Medulla oblongata (tissue), 1 donor: ENCODE measurements at regions not wholly inside any gene's neighbourhood (a gene's known extent, or its start where the extent isn't known, plus 50 kb on each side); places are given as distances from the start of the nearest gene placed in this dataset.
"Not testable (repeated sequence)": the region's sequence is repeated elsewhere in the genome, so short reads cannot be mapped to it uniquely, and the experiment has no call there.

ENCODE experiments used
- DNase-seq: peaks from one replicate; pipeline ENCODE4 v3.0.0-alpha.2; 2015; ENCODE audit errors: extremely low spot score

DNA sequence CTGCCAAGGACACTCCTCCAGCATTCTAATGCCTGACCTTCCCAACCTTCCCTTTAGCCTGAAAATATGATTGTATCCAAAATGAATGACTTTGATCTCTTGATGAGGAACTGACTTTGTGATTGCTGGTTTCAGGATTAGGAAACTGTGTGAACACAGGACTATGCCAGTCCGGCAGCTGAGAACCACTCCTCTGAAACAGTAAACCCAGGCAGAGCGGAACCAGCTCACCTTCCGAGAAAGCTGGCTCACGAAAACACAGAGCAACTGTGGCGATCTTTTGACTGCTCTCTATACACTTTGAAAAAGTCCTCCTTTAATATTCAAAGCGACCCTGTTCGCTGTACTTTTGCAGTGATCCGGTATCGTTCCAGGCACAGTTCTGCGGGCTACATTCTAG is 258.8 kb upstream of the IRS2 start:
- DNase-seq = no peak

- DNase-seq = no peak
These were observed 258.2 kb upstream of the IRS2 start for GRCh38 chr13:110044551-110045111.

DNA sequence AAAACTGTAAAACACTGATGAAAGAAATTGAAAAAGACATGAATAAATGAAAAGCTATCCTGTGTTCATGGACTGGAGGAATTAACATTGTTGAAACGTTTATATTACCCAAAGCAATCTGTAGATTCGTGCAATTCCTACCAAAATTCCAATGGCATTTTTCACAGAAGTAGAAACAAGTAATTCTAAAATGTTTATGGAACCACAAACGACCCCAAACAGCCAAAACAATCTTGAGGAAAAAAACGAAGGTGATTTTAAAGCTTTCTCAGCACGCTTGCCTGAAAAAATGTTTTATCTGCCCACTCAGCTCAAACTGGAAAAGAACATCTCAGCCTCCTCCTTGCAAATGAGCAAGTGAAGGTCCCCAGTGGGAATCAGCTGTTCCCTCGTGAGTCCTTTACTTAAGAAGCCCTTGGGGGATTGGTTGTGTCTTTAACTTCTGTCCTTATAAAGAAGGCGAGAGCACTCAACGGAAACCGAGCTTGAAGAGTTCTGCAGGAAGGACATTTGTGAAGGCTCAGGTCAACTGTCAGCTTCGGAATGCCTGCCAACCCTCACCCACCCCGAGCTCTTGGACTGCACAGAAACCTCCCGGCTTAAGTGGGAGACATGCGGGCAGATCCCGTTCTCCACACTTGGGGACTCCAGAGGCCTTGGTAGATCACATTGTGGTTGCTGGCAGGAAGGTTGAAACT is 256.0 kb upstream of the IRS2 start:
- no peak for DNase-seq

GRCh38 chr13:110041638-110042037 is 255.3 kb upstream of the IRS2 start:
- not testable (repeated sequence) for DNase-seq

GRCh38 chr13:110037925-110038573 is 251.7 kb upstream of the IRS2 start:
- DNase-seq = no peak

- DNase-seq = no peak
These were observed 249.7 kb upstream of the IRS2 start for GRCh38 chr13:110036060-110036459.

DNA sequence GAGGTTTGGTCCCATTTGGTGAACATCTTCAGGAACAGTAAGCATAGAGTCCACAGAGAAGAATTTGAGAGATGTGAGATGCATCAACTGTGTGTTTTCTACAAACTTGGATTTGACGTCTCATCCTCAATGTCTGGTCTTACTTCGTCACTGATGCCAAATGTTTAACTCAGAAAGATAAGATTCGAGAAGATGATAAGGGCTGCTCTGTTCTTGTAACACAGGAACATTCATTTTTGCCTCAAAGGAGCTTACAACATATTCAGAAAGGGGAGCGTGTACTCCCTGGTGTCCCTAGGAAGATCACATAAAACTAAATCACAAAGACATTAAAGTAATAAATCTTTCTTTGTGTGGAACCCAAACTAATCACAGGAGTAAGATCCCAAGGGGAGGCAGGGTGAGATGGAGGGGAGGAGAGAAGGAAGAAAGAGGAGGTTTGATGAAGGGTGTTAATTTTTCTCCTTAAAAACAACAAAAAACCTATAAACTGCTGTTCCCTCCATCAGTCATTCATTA is 247.7 kb upstream of the IRS2 start:
- no peak for DNase-seq

GRCh38 chr13:110032969-110033368 is 246.6 kb upstream of the IRS2 start:
- DNase-seq = no peak

DNA sequence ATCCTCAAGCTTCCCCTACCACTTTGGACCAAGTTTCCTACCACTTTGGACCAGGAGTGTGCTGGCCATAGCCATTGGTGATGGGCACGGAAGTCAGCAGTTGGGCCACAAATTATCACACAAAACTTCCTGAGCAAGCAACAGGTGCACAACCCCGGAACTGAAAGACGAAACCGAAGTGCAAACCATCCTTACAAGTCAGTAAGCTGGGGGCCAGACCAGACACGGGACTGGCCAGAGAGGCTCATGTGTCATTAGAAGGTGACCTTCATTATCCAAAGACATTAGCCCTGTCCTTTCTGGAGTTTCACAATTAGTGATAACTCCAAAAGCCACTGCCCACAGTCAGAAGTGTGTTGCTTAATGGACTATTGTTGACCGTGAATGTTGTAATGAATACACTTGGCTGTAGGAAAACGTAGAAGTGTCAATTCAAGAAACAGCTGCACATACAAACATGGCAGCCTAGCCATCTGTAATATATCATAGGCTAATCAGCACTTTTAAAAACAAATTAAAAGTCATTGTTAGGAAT is 244.1 kb upstream of the IRS2 start:
- no peak for DNase-seq

GRCh38 chr13:110028838-110029621 is 242.6 kb upstream of the IRS2 start:
- DNase-seq = no peak

DNA sequence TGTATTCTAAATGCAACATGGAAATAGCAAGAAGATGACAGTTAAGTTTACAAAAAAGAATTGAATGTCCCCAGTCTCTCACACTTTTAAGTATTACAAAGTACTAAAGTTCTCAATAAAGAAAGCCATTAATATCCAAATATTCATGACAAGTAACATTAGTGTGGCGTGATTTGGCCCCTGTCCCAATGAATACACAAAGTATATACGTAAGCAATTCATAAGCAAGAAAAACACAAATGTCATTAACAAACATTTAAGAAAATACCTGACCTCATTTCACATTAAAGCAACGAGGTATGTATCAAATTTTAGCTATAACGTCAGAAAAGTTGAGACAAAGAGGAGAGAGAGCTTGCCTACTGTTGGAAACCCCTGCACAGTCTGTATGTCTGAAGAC is 241.9 kb upstream of the IRS2 start:
- no peak for DNase-seq

DNA sequence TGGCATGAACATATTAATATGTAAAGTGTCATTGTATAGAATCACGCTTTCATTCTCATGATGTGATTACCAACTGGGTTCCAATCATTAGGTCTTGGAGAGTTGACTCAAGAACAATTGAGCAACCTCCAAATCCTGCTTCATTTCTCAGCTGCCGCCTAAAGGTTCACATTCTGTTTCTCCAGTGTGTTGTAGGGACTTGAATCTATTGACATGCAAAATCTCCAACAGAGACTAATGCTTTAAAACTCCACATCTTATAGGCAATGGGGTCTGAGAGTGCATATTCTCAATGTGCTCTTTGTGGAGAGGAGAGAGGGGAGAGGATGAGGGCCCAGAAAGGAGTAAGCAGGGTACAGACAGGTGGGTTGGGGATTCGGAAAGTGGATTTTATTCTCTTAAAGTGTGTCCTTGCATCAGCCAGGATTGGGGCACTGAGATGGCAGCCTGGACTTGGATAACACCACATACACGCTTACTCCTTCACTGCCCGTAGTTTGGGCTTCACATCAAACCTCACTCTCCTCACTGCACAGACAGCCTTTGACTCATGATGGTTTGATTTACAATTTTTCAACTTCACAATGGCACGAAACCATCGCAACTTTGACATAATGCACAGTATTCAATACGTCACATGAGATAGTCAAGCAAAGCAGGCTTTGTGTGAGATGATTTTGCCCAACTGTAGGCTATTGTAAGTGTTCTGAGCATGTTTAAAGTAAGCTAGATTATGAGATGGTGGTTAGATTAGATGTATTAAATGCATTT is 241.3 kb upstream of the IRS2 start:
- DNase-seq = no peak

DNA sequence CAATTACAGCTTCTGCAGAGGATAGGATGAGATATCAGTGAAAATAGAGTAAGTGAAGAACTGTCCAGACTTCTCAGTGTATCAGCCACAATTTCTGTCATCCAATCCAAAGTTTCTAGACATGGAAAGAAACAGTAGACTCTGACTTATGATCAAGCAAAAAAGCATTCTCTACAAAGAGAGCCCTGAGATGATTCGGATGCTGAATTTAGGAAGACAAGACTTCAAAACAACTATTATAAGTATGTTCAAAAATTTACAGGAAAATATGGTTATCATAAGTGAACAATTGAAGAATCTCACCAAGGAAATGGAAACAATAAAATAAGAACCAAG is 238.2 kb upstream of the IRS2 start:
- no peak for DNase-seq

DNA sequence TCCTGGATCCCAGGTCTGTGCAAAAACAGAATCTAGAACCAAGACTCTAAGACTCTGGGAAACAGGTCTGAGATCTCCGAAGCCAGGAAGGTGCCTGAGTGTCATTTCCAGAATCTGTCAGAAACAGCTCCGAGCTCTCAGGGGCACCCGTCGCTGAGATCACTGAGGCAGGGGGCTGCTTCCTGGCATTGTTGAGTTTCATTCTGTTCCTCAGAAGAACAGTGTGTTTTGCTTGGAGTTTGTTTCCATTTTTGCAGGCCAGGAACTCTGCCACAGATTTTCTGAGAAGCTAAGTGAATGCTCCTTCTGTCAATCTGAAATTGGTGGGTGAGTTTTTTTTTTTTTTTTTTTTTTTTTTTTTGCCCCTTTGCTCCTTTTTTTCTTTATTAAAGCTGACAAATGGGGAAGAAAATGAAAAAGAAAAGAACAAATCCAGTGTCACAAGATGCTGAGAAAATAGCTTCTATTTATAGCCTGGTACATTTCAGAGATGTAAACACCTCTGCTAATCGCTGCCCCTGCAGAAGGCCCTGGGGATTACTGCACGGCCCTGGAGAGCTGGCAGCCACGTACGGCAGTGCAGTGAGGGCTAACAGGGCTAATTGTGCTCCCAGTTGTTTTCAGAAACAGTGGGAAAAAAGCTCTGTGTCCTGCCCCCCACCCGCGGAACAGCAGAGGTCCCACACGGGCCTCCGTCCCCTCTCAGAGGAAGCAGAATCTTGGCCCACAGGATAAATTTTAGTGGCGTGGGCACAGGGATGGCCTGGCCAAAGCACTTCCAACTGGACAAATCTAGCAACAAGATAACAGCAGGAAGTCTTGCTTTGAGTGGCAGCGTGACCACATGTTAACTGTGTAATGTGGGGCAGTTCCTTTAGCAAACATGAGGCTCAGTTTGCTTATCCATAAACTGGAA is 237.6 kb upstream of the IRS2 start:
- DNase-seq = peak; percentile 7

DNA sequence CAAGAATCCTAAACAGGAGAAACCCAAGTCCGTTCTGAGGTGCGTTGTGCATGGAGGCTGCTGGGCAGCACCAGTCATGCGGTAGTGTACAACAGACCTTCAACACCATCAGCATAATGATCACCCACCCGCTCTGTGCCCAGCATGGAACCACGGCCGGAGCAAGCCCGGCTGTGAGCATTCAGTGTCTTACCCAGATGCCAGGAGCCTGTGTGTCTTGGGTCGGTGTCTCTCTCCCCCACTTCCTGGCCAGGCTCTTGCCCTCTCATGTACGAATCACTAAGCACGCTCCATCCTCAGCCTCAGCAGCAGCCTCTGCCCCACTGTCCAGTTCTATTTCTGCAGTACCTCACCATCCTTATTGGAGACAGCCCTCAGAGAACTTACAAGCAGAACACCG is 231.6 kb upstream of the IRS2 start:
- DNase-seq = no peak

GRCh38 chr13:110017379-110017778 is 231.0 kb upstream of the IRS2 start:
- DNase-seq = no peak

- DNase-seq = no peak
These were observed 228.9 kb upstream of the IRS2 start for GRCh38 chr13:110015253-110015652.

DNA sequence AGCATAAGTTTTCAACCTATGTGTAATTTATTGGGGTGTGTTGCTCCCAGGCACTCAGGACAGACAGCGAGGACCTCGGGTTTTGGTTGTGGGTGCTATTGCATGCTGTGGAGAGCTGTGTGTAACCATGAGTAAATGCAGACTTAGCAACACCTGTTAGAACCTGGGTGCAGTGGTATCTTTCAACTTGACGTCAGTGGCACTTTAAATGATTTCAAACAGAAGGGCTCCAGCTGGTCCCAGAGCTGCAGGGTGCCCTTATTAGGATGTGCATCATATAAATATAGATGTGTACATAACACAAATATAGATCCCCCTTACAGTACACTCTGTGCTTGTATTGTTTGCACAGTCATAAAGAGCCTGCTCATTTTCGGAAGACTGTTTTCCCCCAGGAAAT is 228.3 kb upstream of the IRS2 start:
- DNase-seq = no peak

GRCh38 chr13:110012102-110012739 is 225.8 kb upstream of the IRS2 start:
- no peak for DNase-seq
